ENCODE measurements at regions not wholly inside any gene's neighbourhood (a gene's known extent, or its start where the extent isn't known, plus 50 kb on each side); places are given as distances from the start of the nearest gene placed in this dataset.

DNA sequence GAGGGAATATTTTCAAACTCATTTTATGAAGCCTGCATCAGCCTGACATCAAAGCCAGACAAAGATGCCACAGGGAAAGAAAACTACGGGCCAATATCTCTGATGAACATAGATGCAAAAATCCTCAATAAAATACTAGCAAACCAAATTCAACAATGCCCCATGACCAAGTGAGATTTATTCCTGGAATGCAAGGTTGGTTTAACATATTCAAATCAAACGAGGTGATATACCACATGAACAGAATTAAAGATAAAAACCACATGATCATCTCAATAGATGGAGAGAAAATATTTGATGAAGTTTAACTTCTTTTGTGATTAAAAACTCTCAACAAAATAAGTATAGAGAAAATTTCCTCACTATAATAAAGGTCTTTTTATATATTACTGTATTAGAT is 792.0 kb upstream of the ZNF608 start:
- TF ChIP-seq POLR2A (IDR thresholded peaks at IDR 0.05; ENCODE audit: low read length) (no peak), CTCF (IDR thresholded peaks at IDR 0.05) (no peak), EP300 (IDR thresholded peaks at IDR 0.05) (no peak), MAZ (IDR thresholded peaks at IDR 0.05; ENCODE audit: borderline replicate concordance, low read depth, low read length) (no peak), ESRRA (IDR thresholded peaks at IDR 0.05; ENCODE audit: borderline replicate concordance, low read length) (no peak), CEBPB (IDR thresholded peaks at IDR 0.05) (no peak), MYC (IDR thresholded peaks at IDR 0.05; ENCODE audit: borderline replicate concordance, low read length) (no peak), SMC3 (IDR thresholded peaks at IDR 0.05) (no peak), RNF2 (IDR thresholded peaks at IDR 0.05; ENCODE audit: borderline replicate concordance, low read depth) (no peak), ZC3H11A (IDR thresholded peaks at IDR 0.05) (no peak), HDAC2 (IDR thresholded peaks at IDR 0.05) (no peak), FOSB (CRISPR knock-in tag; IDR thresholded peaks at IDR 0.05) (no peak), RAD21 (conservative IDR thresholded peaks at IDR 0.05 in 1 of 2, IDR thresholded peaks at IDR 0.05 in 1 of 2) (no peak)
- TF ChIP-seq, protein P1, sequence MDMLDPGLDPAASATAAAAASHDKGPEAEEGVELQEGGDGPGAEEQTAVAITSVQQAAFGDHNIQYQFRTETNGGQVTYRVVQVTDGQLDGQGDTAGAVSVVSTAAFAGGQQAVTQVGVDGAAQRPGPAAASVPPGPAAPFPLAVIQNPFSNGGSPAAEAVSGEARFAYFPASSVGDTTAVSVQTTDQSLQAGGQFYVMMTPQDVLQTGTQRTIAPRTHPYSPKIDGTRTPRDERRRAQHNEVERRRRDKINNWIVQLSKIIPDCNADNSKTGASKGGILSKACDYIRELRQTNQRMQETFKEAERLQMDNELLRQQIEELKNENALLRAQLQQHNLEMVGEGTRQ (IDR thresholded peaks at IDR 0.05), result no peak
